CD4-positive, alpha-beta T cell treated with Interleukin-4 for 4 hours (primary cell): ENCODE measurements at regions not wholly inside any gene's neighbourhood (a gene's known extent, or its start where the extent isn't known, plus 50 kb on each side); places are given as distances from the start of the nearest gene placed in this dataset.

ENCODE experiments used
- DNase-seq: peaks from one replicate; pipeline ENCODE4 v3.0.0-alpha.2; 2020

DNA sequence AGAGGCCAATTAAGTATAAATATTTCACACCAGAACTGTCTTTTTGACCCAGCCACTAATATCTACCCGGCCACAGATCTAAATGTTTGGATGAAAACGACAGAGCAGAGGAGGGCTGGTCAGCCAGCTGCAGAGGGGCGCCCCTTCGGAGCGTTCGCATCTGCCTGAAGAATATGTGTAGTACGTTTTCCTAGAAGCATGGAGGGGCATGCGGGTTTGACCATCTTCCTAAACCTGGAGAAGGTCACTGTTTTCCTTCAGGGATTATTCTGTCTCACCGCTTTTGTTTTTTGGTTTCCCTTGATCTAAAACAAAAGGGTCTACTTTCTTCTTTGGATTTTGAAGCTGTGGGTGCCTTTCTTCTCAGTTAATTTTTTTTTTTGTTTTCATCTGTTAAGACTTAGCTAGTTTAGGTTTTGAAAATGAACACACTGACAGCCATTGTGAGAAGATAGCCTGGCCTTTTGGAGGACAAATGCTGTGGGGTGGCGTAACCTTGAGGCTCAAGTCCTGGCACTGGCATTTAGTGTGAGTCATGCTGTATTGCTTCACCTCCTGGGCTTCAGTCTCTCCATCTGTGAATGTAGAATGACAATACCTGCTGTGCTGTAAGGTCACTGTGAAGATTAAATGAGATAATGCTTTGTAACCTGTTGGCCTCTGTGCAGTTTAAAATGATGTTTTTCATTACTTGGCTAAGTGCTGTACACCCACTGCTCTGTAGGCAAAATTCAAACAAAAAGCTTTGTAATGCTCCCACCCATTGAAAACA lies 74.1 kb upstream of the IRF2BP2 start:
- DNase-seq, result peak; percentile 3

DNA sequence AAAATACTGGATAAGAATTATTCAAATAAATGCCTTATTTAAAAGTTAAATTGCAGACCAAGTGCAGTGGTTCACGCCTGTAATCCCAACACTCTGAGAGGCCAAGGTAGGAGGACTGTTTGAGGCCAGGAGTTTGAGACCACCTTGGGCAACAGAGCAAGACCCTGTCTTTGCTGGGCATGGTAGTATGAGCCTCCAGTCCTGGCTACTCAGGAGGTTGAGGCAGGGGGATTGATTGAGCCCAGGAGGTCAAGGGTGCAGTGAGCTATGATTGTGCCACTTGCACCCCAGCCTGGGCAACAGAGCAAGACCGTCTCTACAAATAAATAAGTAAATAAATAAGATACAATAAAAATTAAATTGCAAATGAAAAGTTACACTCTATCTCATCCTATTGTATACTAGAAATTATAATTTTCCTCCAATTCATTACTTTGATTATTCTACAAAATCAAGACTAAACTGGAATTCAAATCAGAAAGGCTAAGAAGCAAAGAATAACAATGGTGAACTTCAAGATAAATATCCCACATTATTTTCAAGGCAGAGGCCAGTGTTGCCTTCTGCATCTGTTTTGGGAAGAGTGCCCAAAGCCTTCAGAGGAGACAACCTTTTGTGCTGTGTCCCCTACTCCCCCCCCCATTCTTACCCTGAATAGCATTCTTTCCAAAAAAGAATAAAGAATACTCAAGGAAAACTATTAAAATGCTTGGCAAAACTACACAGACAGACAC lies 73.3 kb upstream of the IRF2BP2 start:
- no peak for DNase-seq

DNA sequence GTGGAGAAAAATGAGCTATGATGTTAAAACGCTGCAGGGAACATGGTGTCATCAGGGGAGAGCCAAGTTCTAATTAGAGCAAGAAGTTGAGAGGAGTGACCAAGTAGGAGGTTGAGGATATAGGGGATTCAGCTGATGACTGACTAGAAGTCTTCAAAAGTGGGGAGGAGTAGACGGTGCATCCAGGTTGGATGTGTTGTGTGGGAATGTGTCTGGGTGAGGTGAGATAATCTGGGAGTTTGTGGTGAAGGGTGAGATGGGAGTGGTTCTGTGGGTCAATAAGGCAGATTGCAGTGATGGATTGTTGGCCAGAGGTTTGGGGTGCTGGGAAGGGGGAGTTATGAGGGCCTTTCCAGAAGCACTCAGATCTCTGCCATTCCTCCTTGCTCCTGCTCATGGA lies 72.0 kb upstream of the IRF2BP2 start:
- DNase-seq, result no peak

DNA sequence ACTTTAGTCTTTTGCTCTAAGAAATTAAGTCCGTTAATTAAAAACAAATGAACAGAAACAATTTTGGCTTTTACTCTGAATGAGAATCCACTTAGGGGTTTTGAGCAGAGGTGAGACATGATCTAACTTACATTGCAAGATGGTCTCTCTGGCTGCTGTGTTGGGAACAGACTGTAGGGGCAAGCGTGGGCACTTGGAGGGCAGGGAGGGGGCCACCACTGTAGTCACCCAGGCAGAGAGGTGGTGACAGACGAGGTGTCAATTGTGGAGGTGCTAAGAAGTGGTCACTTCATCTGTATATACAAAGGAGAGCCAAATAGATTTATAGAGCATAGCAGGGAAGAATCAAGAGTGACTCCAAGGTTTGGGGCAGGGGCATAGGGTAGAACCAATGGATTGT lies 71.1 kb upstream of the IRF2BP2 start:
- no peak for DNase-seq

GRCh38 chr1:234680331-234680904 lies 70.4 kb upstream of the IRF2BP2 start:
- DNase-seq, result no peak

GRCh38 chr1:234676103-234676594 lies 66.2 kb upstream of the IRF2BP2 start:
- peak; percentile 40 for DNase-seq

- no peak for DNase-seq
Measured at GRCh38 chr1:234675572-234675971, 65.6 kb upstream of the IRF2BP2 start.

DNA sequence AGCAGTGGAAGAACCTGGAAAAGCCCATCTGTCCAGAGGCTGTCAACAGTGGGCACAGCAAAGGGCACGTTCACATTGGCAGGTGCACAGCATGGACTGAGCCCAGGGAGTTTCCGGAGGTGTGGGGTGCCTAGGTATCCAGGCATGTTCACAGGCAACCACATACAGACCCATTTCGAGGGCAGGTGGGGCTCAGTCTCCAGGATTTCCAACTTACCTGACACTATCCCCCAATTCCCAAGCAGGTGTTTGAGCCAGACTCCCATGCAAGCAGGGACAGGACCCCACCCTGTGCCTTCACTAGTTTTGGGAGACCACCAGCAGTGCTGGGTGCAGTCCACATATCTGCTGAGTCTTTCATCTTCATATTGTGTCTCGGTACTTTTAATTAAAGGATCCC lies 65.0 kb upstream of the IRF2BP2 start:
- no peak for DNase-seq

DNA sequence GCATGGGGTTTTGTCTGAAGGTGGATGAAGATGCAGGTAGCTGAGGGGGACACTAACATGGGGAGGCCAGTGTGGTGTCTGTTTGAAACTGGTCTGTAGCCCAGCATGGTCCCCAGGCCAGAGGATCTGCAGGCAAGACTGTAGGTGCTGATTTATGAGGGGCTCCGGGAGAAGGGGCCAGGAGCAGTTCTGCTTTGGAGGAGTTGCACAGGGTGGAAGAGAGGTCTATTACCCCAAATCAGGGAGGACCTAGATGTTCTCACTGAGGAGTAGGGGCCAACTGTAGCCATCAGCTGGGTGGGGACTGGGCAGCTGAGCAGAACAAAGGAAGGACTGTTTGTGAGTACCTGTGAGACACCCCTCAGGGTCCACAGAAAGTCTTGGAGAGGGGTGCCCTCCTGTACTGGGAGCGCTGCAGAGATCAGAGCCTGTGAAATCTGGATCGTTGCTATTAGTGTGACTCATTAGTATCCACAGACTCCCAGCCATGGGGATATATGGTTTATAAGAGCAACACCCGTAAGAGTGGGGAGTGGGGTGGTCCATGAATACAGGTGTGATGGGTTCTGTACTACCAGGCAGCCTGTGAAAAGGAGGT lies 64.3 kb upstream of the IRF2BP2 start:
- DNase-seq, result no peak

GRCh38 chr1:234672349-234673135 lies 62.6 kb upstream of the IRF2BP2 start:
- DNase-seq, result no peak

DNA sequence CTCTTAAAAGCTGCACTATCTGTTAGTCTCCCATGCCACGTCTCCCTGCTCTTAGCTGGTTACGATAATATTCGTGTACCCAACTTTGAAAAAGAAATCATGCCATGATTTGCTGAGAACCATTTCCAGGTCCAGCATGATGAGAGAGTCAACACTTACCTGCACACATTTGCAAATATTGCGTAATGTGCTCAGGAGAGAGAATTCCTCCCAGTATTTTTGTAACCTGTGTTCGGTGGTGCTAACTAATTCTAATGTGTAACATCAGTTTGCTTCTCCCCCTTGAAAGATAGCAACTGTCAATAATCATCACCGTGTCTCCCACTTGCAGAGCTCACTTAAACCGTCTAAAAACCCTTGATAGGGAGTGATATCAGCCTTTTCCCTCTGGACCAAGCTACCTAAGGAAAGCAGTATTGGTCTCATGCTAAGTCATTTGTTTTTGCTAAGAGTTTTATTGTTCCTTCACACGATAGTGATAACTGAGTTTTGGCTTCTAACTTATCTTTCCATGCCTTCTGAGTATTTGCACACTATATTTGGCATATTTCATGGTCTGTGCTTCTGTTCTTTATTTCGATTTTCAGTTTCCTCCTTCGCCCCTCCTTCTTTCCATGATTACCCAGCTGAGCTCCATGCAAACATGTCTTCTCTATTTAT lies 61.1 kb upstream of the IRF2BP2 start:
- DNase-seq, result no peak

DNA sequence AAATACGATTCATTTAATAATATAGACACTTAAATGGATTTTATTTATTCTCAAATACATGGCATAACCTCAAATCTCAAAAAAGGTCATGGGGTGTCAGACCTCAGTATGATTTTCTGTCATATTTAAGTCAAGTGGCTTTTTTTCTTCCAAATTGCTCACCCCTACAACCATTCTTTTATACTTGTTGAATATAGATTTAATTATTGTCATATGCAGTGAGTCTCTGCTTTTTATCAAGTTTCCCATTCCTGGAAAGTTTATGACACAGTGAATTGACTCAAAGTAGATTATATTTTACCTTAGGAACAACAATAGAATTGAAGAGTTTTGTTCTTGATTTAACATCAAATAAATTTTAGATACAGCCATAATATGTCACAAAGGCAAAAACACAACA lies 59.5 kb upstream of the IRF2BP2 start:
- no peak for DNase-seq

GRCh38 chr1:234668577-234668955 lies 58.6 kb upstream of the IRF2BP2 start:
- no peak for DNase-seq

GRCh38 chr1:234667600-234668576 lies 57.9 kb upstream of the IRF2BP2 start:
- DNase-seq, result no peak

DNA sequence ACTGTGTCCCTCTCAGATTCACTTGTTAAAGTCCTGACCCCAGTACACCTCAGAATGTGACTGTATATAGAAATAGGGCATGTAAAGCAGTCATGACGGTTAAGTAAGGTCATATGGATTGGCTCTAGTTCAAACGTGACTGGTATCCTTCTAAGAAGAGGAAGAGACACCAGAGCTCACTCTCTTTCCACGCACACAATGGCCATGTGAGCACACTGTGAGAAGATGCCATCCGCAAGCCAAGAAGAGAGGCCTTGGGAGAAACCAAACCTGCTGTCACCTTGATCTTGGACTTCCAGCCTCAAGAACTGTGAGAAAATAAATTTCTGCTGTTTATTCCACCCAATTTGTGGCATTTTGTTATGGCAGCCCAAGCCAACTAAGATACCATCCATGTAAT lies 56.8 kb upstream of the IRF2BP2 start:
- no peak for DNase-seq

GRCh38 chr1:234665975-234666605 lies 56.1 kb upstream of the IRF2BP2 start:
- no peak for DNase-seq

DNA sequence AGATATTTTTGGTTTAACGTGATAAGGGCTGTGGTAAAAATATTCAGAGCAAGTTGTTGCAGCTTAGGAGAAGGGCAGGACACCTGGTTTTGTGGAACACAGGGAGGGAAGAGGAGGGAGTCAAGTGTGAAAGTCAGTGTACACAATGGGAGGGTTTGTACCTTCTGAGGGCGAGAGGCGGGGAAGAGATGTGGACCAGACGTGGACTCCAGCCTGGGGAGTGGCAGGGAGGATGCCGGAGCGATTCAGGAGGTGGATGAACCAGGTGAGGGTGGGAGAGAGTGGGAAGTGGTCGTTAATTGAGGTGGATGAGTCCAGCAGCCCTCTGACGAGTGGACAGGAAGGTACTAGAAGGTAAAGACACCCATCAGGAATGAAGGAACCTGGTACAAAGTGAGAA lies 52.2 kb upstream of the IRF2BP2 start:
- no peak for DNase-seq

GRCh38 chr1:234661317-234661928 lies 51.4 kb upstream of the IRF2BP2 start:
- no peak for DNase-seq

DNA sequence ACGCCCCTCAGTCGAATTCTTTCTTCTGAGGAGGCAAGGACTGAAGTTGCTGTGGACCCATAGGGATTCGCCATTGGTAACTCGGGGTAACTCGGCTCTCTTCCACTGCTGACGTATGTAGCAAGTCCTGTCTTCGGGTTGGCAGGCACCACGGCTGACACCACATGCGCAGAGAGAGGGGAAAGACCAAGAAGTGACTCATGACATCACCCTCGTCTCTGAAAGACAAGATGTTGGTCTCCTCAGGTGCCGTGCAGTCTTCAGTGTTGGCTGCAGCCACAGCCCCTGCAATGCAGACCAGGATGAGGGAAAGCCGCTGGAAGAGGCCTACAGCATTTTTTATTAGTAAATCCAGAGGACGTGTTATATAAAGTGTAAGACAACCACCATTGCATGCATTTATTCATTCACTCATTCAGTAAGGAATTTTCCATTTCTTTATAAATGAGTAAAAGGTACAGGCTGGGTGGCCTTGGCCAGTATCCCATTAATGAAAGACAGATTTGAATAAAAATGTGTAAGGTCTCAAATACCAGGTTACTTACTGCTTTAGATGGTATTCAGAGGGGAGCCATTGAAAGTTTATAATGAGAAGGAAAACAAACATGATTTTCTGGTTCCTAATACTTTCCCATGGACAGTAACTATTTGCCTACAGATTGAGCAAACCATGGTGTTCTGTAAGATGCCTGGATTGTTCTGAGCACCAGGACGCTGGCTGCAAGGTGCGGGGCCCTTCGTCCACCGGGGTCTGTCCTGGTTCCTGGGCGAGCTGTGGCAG lies 50.7 kb upstream of the IRF2BP2 start:
- DNase-seq, result no peak
